ENCODE measurements at regions not wholly inside any gene's neighbourhood (a gene's known extent, or its start where the extent isn't known, plus 50 kb on each side); places are given as distances from the start of the nearest gene placed in this dataset.

DNA sequence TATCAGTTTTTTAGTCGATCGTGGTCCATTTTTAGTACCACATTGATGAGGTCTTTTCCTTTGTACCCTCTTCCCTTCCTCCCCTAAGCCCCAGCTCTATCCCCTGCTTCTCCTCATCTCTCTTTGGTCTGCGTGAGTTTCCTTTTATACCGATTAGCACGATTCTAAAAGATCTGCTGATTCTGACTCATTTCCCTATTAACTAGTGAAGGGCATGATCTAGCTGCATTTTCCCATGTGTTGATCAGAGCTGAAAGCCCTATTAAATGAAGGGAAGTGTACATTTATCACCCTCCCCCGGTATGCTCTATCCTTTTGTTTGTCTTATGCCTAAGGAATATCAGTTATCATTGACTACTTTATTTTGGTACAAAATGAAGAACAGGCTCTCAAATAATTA, 181.7 kb upstream of the NPY2R start:
- H3K4me1 ChIP-seq (replicated peaks in 1 of 2; ENCODE audit: control insufficient read depth in 2 of 2, insufficient read depth in 2 of 2, low read length in 2 of 2): no peaks in the 10 kb centered on the region
- intact Hi-C loops (cut with micrococcal nuclease) (no loop called here), in situ Hi-C loops (cut with MboI) (no loop called here)
- no peaks in the 10 kb centered on the region for H3K79me2 ChIP-seq (ENCODE audit: control insufficient read depth, insufficient read depth, low read length)
- ChIA-PET CTCF (ENCODE audit: low intra/inter-chr PET ratio) (no interaction called here), POLR2A (no interaction called here)
- H3K9me1 ChIP-seq (ENCODE audit: control insufficient read depth, insufficient read depth, low read length): no peaks in the 10 kb centered on the region
- no peak overlapping the region for H3K4me3 ChIP-seq
- no peaks in the 10 kb centered on the region for H3K36me3 ChIP-seq (ENCODE audit: control insufficient read depth, insufficient read depth, low read length)
- H3K27me3 ChIP-seq (ENCODE audit: control insufficient read depth in 2 of 2, insufficient read depth in 2 of 2, low read length in 2 of 2): no peaks in the 10 kb centered on the region
- FAIRE-seq: no peak
- WGBS (ENCODE audit: insufficient coverage, low coverage, missing lambda C conversion rate): 2% methylated on average over 6 of the region's 6 CpGs
- no peak for ATAC-seq
- BruUV-seq (replicated peaks): no TSS peak
- DNase-seq (ENCODE audit: extremely low read depth in 1 of 4, low spot score in 3 of 4): no peak
- no peak overlapping the region for H2AFZ ChIP-seq (ENCODE audit: low read depth, low read length)
- no peaks in the 10 kb centered on the region for H4K20me1 ChIP-seq (replicated peaks; ENCODE audit: control insufficient read depth, insufficient read depth, low read length)
- no peak overlapping the region for H3K27ac ChIP-seq (ENCODE audit: extremely low read depth, low read depth, low read length)
- H3K9me3 ChIP-seq (replicated peaks; ENCODE audit: control insufficient read depth, insufficient read depth, low read depth, low read length): no peaks in the 10 kb centered on the region
- H3K9ac ChIP-seq (ENCODE audit: insufficient read depth in 1 of 2, low read depth in 2 of 2, low read length in 2 of 2): no peak overlapping the region
- H3K4me2 ChIP-seq (ENCODE audit: insufficient read depth, low read length): no peak overlapping the region
- TF ChIP-seq DNMT1 (IDR thresholded peaks at IDR 0.05): no peak
- TF ChIP-seq MED1 (CRISPR knock-in tag; IDR thresholded peaks at IDR 0.05; ENCODE audit: borderline replicate concordance): no peak
- TF ChIP-seq BRCA1 (IDR thresholded peaks at IDR 0.05): no peak
- no peak for TF ChIP-seq BRCA1 (CRISPR knock-in tag; IDR thresholded peaks at IDR 0.05)
- TF ChIP-seq NFE2L1 (tag; IDR thresholded peaks at IDR 0.05; ENCODE audit: borderline replicate concordance, low read depth): no peak
- no peak for TF ChIP-seq TEAD4 (IDR thresholded peaks at IDR 0.05; ENCODE audit: low read length)
- TF ChIP-seq TEAD4 (CRISPR knock-in tag; IDR thresholded peaks at IDR 0.05; ENCODE audit: borderline replicate concordance): no peak
- no peak for TF ChIP-seq MXI1 (IDR thresholded peaks at IDR 0.05; ENCODE audit: low read depth, low read length)
- TF ChIP-seq ZNF507 (tag; conservative IDR thresholded peaks at IDR 0.05): no peak
- TF ChIP-seq, protein P1, sequence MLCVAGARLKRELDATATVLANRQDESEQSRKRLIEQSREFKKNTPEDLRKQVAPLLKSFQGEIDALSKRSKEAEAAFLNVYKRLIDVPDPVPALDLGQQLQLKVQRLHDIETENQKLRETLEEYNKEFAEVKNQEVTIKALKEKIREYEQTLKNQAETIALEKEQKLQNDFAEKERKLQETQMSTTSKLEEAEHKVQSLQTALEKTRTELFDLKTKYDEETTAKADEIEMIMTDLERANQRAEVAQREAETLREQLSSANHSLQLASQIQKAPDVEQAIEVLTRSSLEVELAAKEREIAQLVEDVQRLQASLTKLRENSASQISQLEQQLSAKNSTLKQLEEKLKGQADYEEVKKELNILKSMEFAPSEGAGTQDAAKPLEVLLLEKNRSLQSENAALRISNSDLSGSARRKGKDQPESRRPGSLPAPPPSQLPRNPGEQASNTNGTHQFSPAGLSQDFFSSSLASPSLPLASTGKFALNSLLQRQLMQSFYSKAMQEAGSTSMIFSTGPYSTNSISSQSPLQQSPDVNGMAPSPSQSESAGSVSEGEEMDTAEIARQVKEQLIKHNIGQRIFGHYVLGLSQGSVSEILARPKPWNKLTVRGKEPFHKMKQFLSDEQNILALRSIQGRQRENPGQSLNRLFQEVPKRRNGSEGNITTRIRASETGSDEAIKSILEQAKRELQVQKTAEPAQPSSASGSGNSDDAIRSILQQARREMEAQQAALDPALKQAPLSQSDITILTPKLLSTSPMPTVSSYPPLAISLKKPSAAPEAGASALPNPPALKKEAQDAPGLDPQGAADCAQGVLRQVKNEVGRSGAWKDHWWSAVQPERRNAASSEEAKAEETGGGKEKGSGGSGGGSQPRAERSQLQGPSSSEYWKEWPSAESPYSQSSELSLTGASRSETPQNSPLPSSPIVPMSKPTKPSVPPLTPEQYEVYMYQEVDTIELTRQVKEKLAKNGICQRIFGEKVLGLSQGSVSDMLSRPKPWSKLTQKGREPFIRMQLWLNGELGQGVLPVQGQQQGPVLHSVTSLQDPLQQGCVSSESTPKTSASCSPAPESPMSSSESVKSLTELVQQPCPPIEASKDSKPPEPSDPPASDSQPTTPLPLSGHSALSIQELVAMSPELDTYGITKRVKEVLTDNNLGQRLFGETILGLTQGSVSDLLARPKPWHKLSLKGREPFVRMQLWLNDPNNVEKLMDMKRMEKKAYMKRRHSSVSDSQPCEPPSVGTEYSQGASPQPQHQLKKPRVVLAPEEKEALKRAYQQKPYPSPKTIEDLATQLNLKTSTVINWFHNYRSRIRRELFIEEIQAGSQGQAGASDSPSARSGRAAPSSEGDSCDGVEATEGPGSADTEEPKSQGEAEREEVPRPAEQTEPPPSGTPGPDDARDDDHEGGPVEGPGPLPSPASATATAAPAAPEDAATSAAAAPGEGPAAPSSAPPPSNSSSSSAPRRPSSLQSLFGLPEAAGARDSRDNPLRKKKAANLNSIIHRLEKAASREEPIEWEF (CRISPR knock-in tag; IDR thresholded peaks at IDR 0.05): no peak
- TF ChIP-seq, protein P2, sequence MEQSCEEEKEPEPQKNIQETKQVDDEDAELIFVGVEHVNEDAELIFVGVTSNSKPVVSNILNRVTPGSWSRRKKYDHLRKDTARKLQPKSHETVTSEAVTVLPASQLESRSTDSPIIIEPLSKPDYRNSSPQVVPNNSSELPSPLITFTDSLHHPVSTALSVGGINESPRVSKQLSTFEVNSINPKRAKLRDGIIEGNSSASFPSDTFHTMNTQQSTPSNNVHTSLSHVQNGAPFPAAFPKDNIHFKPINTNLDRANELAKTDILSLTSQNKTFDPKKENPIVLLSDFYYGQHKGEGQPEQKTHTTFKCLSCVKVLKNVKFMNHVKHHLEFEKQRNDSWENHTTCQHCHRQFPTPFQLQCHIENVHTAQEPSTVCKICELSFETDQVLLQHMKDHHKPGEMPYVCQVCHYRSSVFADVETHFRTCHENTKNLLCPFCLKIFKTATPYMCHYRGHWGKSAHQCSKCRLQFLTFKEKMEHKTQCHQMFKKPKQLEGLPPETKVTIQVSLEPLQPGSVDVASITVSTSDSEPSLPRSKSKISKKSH (CRISPR knock-in tag; IDR thresholded peaks at IDR 0.05): no peak
- TF ChIP-seq SMC3 (conservative IDR thresholded peaks at IDR 0.05; ENCODE audit: insufficient read depth, low read depth, low read length): no peak
- no peak for TF ChIP-seq EP300 (IDR thresholded peaks at IDR 0.05; ENCODE audit: low read length)
- TF ChIP-seq SIN3A (IDR thresholded peaks at IDR 0.05; ENCODE audit: borderline replicate concordance in 2 of 2, control insufficient read depth in 1 of 2, low read depth in 2 of 2, low read length in 2 of 2): no peak
- no peak for TF ChIP-seq BRF1 (IDR thresholded peaks at IDR 0.05; ENCODE audit: borderline replicate concordance, extremely low read depth, insufficient read length)
- TF ChIP-seq PHB2 (IDR thresholded peaks at IDR 0.05; ENCODE audit: low read depth): no peak
- no peak for TF ChIP-seq MAFF (IDR thresholded peaks at IDR 0.05; ENCODE audit: low read length)
- TF ChIP-seq TCF7L2 (IDR thresholded peaks at IDR 0.05; ENCODE audit: low read depth, low read length): no peak

Data from K562 (cell line).